Memory B cell (primary cell): ENCODE measurements at regions not wholly inside any gene's neighbourhood (a gene's known extent, or its start where the extent isn't known, plus 50 kb on each side); places are given as distances from the start of the nearest gene placed in this dataset.

Experiments used
- ATAC-seq: fragments of 150-1000 bp; cut with Tn5 transposase; 2 replicates; pipeline ENCODE4 v1.10.0; 2021; ENCODE audit warnings: low read depth, mild to moderate bottlenecking, moderate library complexity
- DNase-seq, 2 donors: peaks; one replicate each; pipeline ENCODE4 v3.0.0; 2022; ENCODE audit warnings: low spot score in 2 of 2
- H3K27ac Mint-ChIP-seq: one replicate; pipeline ENCODE4 v1.8.0; 2022; ENCODE audit warnings: mild to moderate bottlenecking, moderate library complexity, mixed read lengths
- H3K27me3 Mint-ChIP-seq: one replicate; pipeline ENCODE4 v1.8.0; 2022; ENCODE audit warnings: mixed read lengths
- H3K36me3 Mint-ChIP-seq: one replicate; pipeline ENCODE4 v1.8.0; 2022; ENCODE audit warnings: mild to moderate bottlenecking, mixed read lengths
- H3K4me1 Mint-ChIP-seq: one replicate; pipeline ENCODE4 v1.8.0; 2022; ENCODE audit warnings: mixed read lengths
- H3K4me3 Mint-ChIP-seq: one replicate; pipeline ENCODE4 v1.8.0; 2022; ENCODE audit warnings: mild to moderate bottlenecking, moderate library complexity, mixed read lengths
- H3K9me3 Mint-ChIP-seq: one replicate; pipeline ENCODE4 v1.8.0; 2022; ENCODE audit warnings: mixed read lengths

GRCh38 chr5:143695244-143695864 lies 116.6 kb upstream of the HMHB1 start:
- Mint-ChIP-seq H3K4me3 (no peak overlapping the region), H3K27ac (no peak overlapping the region), H3K27me3 (no peaks in the 10 kb centered on the region), H3K4me1 (no peaks in the 10 kb centered on the region), H3K36me3 (no peaks in the 10 kb centered on the region), H3K9me3 (peaks cover 3% of the 10 kb centered on the region)
- ATAC-seq (no peak), DNase-seq (no peak)

DNA sequence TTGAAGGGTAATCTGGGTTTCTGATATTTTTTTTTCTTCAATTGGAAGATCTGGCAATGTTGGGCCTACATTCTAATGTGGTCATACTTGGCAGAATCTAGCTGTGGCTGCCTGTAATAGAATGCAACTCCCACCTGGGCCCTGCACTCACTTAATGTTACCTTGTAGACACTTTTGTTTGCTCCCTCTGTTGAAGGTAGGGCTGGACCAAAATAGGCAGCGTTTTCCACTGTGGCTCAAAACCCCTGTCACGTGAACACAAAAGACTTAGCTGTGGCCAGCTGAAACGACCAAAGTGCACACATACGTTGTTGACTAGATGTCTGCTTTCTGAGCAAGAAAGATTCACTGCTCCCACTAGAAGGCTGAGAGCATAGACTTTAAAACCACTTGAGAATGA lies 117.6 kb upstream of the HMHB1 start:
- Mint-ChIP-seq H3K27me3 (no peaks in the 10 kb centered on the region), H3K9me3 (peaks cover 10% of the 10 kb centered on the region), H3K27ac (no peak overlapping the region), H3K4me3 (no peak overlapping the region), H3K4me1 (no peaks in the 10 kb centered on the region), H3K36me3 (peaks cover 5% of the 10 kb centered on the region)
- no peak for DNase-seq
- ATAC-seq, result no peak

GRCh38 chr5:143693651-143694252 lies 118.2 kb upstream of the HMHB1 start:
- peaks cover 5% of the 10 kb centered on the region for H3K36me3 Mint-ChIP-seq
- H3K27ac Mint-ChIP-seq, result no peak overlapping the region
- no peaks in the 10 kb centered on the region for H3K27me3 Mint-ChIP-seq
- ATAC-seq, result no peak
- peaks cover 10% of the 10 kb centered on the region for H3K9me3 Mint-ChIP-seq
- no peaks in the 10 kb centered on the region for H3K4me1 Mint-ChIP-seq
- no peak overlapping the region for H3K4me3 Mint-ChIP-seq
- DNase-seq, result no peak

DNA sequence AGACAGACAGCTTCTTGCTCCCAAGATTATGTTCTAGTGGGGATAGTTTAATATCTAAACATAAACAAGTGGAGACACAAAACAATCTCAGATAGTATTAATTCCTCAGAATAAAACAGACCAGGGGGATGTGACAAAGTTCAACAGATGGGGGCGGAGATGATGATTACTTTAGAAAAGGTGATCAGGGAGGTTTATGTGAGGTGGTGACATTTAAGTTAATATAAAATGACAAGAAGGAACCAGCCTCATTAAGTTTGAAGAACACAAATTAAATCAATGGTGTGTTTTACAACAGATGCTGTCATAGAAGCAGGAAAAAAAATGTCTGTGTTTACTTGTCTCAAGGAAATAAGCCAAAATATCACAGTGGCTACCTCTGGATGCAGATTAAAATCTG lies 119.6 kb upstream of the HMHB1 start:
- no peak overlapping the region for H3K4me3 Mint-ChIP-seq
- ATAC-seq, result no peak

GRCh38 chr5:143691945-143692290 lies 120.0 kb upstream of the HMHB1 start:
- H3K4me3 Mint-ChIP-seq, result no peak overlapping the region
- peaks cover 10% of the 10 kb centered on the region for H3K9me3 Mint-ChIP-seq
- DNase-seq (no peak), ATAC-seq (no peak)
- H3K27me3 Mint-ChIP-seq, result no peaks in the 10 kb centered on the region
- no peak overlapping the region for H3K27ac Mint-ChIP-seq
- H3K4me1 Mint-ChIP-seq, result no peaks in the 10 kb centered on the region
- peaks cover 5% of the 10 kb centered on the region for H3K36me3 Mint-ChIP-seq

More for the DNA sequence above, 119.6 kb upstream of the HMHB1 start:
- Mint-ChIP-seq H3K36me3 (peaks cover 5% of the 10 kb centered on the region), H3K9me3 (peaks cover 10% of the 10 kb centered on the region), H3K27me3 (no peaks in the 10 kb centered on the region), H3K27ac (no peak overlapping the region), H3K4me1 (no peaks in the 10 kb centered on the region)
- DNase-seq, result no peak

DNA sequence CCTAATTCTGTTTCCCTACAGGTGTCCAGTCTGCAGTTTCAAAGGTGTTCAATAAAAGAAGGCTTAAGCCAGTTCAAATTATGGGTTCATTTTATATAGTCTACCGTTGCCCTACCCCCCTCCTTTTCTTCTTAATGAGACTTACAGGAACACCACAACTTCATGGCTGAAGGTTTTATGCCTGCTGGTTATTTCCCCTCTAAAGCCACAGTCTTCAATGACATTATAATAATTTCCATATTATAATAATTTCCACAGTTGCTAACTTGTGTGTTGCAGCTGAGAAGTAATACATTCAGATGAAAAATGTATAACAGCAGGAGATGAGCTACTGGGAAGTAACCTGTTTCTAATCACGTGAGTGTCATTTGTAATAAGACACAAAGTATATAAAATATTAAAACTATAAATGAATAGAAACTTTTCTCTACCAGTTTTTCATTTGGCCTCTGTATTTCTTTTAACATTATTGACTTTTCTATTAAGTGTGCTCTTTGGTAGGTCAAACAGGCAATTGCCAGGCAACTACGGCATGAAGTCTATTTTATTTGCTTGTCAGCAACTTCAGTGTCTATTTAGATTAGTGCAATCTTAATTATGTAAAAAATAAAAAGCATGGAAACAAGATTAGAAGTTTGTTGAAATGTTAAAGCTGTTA lies 120.5 kb upstream of the HMHB1 start:
- ATAC-seq, result no peak
- Mint-ChIP-seq H3K4me1 (no peaks in the 10 kb centered on the region), H3K27ac (no peak overlapping the region), H3K36me3 (peaks cover 5% of the 10 kb centered on the region), H3K4me3 (no peak overlapping the region), H3K27me3 (no peaks in the 10 kb centered on the region), H3K9me3 (peaks cover 10% of the 10 kb centered on the region)
- DNase-seq, result no peak

- H3K36me3 Mint-ChIP-seq, result peaks cover 5% of the 10 kb centered on the region
Observed at GRCh38 chr5:143687604-143688003, 124.4 kb upstream of the HMHB1 start.

GRCh38 chr5:143685246-143685815 lies 126.6 kb upstream of the HMHB1 start:
- H3K9me3 Mint-ChIP-seq, result peaks cover 6% of the 10 kb centered on the region
- no peaks in the 10 kb centered on the region for H3K4me1 Mint-ChIP-seq
- DNase-seq (no peak), ATAC-seq (no peak)
- peaks cover 5% of the 10 kb centered on the region for H3K36me3 Mint-ChIP-seq
- no peak overlapping the region for H3K4me3 Mint-ChIP-seq
- H3K27ac Mint-ChIP-seq, result no peak overlapping the region
- no peaks in the 10 kb centered on the region for H3K27me3 Mint-ChIP-seq

More at GRCh38 chr5:143687604-143688003, 124.4 kb upstream of the HMHB1 start:
- DNase-seq (no peak), ATAC-seq (no peak)
- peaks cover 10% of the 10 kb centered on the region for H3K9me3 Mint-ChIP-seq
- H3K27me3 Mint-ChIP-seq, result no peaks in the 10 kb centered on the region
- H3K4me3 Mint-ChIP-seq, result no peak overlapping the region
- H3K27ac Mint-ChIP-seq, result no peak overlapping the region
- H3K4me1 Mint-ChIP-seq, result no peaks in the 10 kb centered on the region

DNA sequence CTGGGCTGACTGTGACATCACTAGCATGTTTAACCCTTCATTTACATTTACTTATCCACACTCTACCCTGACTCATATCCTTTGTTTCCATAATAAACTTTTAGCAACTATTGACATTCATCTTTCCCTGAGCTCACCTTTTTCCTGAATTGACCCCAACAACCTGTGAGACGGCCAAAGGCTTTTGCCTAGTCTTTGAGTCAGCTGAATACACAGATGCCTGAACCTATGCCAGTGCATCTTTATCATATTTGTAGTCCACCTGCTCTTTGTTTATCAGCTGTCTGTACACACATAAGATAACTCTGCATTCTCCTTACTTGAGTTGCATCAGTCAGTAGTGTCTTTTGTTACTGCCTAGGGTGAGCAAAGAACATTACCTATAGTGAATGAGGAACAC lies 128.5 kb upstream of the HMHB1 start:
- no peak overlapping the region for H3K27ac Mint-ChIP-seq
- no peaks in the 10 kb centered on the region for H3K27me3 Mint-ChIP-seq
- no peaks in the 10 kb centered on the region for H3K36me3 Mint-ChIP-seq
- H3K4me1 Mint-ChIP-seq, result peaks cover 4% of the 10 kb centered on the region
- no peak for ATAC-seq
- H3K9me3 Mint-ChIP-seq, result no peaks in the 10 kb centered on the region
- no peak overlapping the region for H3K4me3 Mint-ChIP-seq
- no peak for DNase-seq

DNA sequence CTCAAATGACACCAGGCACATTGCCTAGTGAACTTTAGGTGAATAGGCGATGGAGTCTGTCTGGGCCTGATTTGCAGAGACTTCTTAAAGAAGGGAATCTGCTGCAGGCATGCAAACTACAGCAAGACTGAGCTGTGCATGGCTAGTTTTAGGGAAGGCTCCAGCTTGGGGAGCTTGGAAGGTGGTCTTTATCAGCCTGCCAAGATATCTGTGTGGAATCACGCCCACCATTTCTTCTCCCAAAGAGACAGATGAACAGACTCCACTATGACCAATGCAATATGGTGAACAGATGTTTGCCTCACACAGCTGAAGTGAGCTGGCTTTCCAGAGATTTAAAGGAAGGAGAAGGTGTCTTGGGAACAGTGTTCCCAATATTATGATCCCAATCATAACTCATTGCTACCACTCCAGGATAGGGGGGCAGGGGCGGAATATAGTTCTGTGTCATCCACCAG lies 129.0 kb upstream of the HMHB1 start:
- DNase-seq (no peak), ATAC-seq (no peak)
- Mint-ChIP-seq H3K36me3 (no peaks in the 10 kb centered on the region), H3K27me3 (no peaks in the 10 kb centered on the region), H3K9me3 (no peaks in the 10 kb centered on the region), H3K4me3 (no peak overlapping the region), H3K27ac (no peak overlapping the region), H3K4me1 (peaks cover 4% of the 10 kb centered on the region)

DNA sequence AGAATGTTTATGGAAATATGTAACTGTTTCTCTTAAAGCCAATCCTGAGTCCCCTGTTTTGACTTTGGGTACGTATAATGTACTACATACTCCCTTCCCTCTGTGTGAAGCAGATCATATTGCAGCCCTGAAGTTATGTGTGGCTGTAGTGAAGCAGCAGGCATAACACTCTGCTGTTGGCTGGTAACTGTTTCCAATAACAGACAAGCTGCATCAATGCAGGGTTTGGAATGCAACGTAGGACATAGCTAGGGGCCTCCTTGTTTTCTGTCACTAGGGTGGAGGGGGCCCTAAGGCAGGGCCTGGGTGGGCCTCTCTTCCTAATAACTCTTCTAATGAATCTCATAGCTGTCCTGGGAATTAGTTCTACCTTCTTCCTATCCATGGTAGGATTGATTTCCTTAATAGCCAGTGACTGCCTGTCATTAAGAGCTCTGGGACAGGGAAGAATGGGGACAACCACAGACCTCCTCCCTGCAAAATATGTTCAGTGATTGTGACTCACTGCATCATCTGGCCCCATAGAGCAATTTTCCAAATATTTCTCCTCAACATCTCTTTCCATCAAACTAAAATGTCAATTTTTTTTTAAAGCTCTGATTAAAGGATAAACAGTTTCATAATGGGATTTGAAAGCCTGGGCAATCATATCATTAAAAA lies 129.6 kb upstream of the HMHB1 start:
- Mint-ChIP-seq H3K9me3 (no peaks in the 10 kb centered on the region), H3K4me1 (peaks cover 4% of the 10 kb centered on the region), H3K27ac (no peak overlapping the region), H3K4me3 (no peak overlapping the region), H3K27me3 (no peaks in the 10 kb centered on the region), H3K36me3 (no peaks in the 10 kb centered on the region)
- ATAC-seq (no peak), DNase-seq (no peak)

DNA sequence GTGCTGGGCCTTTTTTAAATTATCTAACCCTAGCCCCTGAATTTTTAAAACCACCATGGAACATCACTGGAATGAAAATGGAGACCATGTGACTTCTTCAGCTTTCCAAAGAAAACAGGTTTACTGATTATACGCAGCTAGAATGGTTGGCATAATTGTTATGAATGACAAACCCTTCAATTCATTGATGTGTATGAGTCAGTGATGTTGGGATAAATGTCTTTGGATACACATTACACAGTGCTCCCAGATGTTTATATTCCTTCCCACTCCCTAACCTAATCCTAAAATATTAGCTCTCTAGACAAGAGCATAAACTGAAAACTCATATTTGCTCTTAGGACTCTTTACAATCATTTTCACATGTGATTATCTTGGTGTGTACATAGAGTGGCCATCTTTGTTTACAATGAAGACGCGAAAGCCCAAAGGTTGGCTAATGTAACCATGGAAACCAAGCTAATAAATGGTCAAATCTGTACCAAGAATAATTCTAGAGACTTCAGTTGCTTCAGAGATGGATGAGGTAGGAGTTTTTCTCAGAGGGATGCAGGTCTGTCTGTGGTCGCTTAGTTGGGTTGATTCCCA lies 131.2 kb upstream of the HMHB1 start:
- Mint-ChIP-seq H3K36me3 (no peaks in the 10 kb centered on the region), H3K27ac (no peak overlapping the region), H3K27me3 (no peaks in the 10 kb centered on the region), H3K9me3 (no peaks in the 10 kb centered on the region), H3K4me3 (no peak overlapping the region), H3K4me1 (peaks cover 4% of the 10 kb centered on the region)
- ATAC-seq (no peak), DNase-seq (no peak)

GRCh38 chr5:143679777-143680176 lies 132.2 kb upstream of the HMHB1 start:
- ATAC-seq (no peak), DNase-seq (no peak)
- no peaks in the 10 kb centered on the region for H3K9me3 Mint-ChIP-seq
- no peaks in the 10 kb centered on the region for H3K36me3 Mint-ChIP-seq
- no peak overlapping the region for H3K4me3 Mint-ChIP-seq
- H3K27me3 Mint-ChIP-seq, result no peaks in the 10 kb centered on the region
- H3K27ac Mint-ChIP-seq, result no peak overlapping the region
- H3K4me1 Mint-ChIP-seq, result peaks cover 4% of the 10 kb centered on the region
